ENCODE measurements at regions not wholly inside any gene's neighbourhood (a gene's known extent, or its start where the extent isn't known, plus 50 kb on each side); places are given as distances from the start of the nearest gene placed in this dataset.

- TF ChIP-seq, protein P1, sequence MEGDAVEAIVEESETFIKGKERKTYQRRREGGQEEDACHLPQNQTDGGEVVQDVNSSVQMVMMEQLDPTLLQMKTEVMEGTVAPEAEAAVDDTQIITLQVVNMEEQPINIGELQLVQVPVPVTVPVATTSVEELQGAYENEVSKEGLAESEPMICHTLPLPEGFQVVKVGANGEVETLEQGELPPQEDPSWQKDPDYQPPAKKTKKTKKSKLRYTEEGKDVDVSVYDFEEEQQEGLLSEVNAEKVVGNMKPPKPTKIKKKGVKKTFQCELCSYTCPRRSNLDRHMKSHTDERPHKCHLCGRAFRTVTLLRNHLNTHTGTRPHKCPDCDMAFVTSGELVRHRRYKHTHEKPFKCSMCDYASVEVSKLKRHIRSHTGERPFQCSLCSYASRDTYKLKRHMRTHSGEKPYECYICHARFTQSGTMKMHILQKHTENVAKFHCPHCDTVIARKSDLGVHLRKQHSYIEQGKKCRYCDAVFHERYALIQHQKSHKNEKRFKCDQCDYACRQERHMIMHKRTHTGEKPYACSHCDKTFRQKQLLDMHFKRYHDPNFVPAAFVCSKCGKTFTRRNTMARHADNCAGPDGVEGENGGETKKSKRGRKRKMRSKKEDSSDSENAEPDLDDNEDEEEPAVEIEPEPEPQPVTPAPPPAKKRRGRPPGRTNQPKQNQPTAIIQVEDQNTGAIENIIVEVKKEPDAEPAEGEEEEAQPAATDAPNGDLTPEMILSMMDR (IDR thresholded peaks at IDR 0.05), result no peak
- no peak for TF ChIP-seq POLR2A (IDR thresholded peaks at IDR 0.05)
Observed at GRCh38 chr6:134626086-134626485, 308.2 kb upstream of the SGK1 start.
